AG10803 (cell line): ENCODE measurements at regions not wholly inside any gene's neighbourhood (a gene's known extent, or its start where the extent isn't known, plus 50 kb on each side); places are given as distances from the start of the nearest gene placed in this dataset.

Source experiments
- DNase-seq: peaks from one replicate; pipeline ENCODE4 v3.0.0; 2010; ENCODE audit warnings: low read depth
- H3K4me3 ChIP-seq: 2 replicates; pipeline ENCODE4 v1.5.1; 2011; ENCODE audit warnings: mild to moderate bottlenecking, low read length, control low read depth
- CTCF ChIP-seq: conservative IDR thresholded peaks from 2 replicates; pipeline ENCODE4 v1.5.1; 2011; ENCODE audit warnings: mild to moderate bottlenecking, low read length, control low read depth, inconsistent platforms

- no peak overlapping the region for H3K4me3 ChIP-seq
- no peak for DNase-seq
- no peak for TF ChIP-seq CTCF
Measured at GRCh38 chr3:178900029-178900646, 171.5 kb downstream of the ZMAT3 start.

GRCh38 chr3:178895178-178895789 lies 176.3 kb downstream of the ZMAT3 start:
- TF ChIP-seq CTCF = no peak
- no peak for DNase-seq
- H3K4me3 ChIP-seq = no peak overlapping the region
